AG10803 (cell line): ENCODE measurements at regions not wholly inside any gene's neighbourhood (a gene's known extent, or its start where the extent isn't known, plus 50 kb on each side); places are given as distances from the start of the nearest gene placed in this dataset.
"Not testable (repeated sequence)": the region's sequence is repeated elsewhere in the genome, so short reads cannot be mapped to it uniquely, and the experiment has no call there.

ENCODE experiments used
- DNase-seq: peaks from one replicate; pipeline ENCODE4 v3.0.0; 2010; ENCODE audit warnings: low read depth
- H3K4me3 ChIP-seq: 2 replicates; pipeline ENCODE4 v1.5.1; 2011; ENCODE audit warnings: mild to moderate bottlenecking, low read length, control low read depth
- CTCF ChIP-seq: conservative IDR thresholded peaks from 2 replicates; pipeline ENCODE4 v1.5.1; 2011; ENCODE audit warnings: mild to moderate bottlenecking, low read length, control low read depth, inconsistent platforms

GRCh38 chr10:65235266-65235665 lies 1690.6 kb upstream of the LRRTM3 start:
- H3K4me3 ChIP-seq: no peak overlapping the region
- DNase-seq: no peak
- TF ChIP-seq CTCF: no peak

GRCh38 chr10:65235846-65236245 lies 1690.0 kb upstream of the LRRTM3 start:
- no peak for TF ChIP-seq CTCF
- no peak overlapping the region for H3K4me3 ChIP-seq
- no peak for DNase-seq

DNA sequence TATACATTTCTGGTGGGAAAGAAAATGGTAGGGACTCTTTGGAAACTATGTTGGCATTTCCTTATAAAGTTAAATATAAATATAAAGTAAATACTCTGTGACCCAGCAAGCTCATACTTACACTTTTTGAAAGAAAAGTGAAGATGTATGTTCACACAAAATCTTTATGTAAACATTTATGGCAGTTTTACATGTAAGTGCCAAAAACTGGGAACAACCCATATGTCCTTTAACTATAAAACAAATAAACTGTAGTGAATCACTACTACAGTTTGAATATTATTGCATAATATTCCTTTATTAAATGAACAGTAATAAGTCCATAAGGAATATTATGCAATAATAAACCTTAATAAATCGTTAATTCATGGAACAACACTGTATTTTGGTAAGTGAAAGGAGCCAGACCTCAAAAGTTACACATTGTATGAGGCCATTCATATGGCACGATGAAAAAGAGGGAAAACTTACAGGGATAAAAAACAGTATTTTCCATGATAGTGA lies 1660.3 kb upstream of the LRRTM3 start:
- H3K4me3 ChIP-seq: no peak overlapping the region
- no peak for DNase-seq
- no peak for TF ChIP-seq CTCF

- DNase-seq, H3K4me3 ChIP-seq: not testable (repeated sequence)
Measured at GRCh38 chr10:65269551-65269950, 1656.3 kb upstream of the LRRTM3 start.

GRCh38 chr10:65270969-65271368 lies 1654.9 kb upstream of the LRRTM3 start:
- DNase-seq: no peak
- H3K4me3 ChIP-seq: no peak overlapping the region
- TF ChIP-seq CTCF: no peak

DNA sequence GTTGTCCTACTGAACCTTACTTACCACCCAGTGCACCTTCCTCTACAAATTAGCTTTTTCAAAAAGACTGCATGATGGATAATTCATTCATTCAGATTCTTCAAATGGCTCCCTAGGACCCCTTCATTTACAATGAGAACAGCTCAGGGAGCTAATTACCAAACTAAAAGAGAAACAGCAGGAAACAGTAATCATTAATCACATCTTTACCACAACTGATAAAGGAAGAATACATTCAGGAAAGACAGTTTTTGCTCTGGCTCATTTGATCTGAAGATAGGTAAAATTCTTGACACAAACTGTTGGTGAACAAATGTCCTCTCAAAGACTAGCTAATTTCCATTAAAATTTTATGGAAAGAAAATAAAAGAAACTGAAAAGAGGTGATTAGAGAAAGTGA lies 1652.7 kb upstream of the LRRTM3 start:
- TF ChIP-seq CTCF: no peak
- H3K4me3 ChIP-seq: no peak overlapping the region
- DNase-seq: no peak

GRCh38 chr10:65275296-65275695 lies 1650.5 kb upstream of the LRRTM3 start:
- no peak for TF ChIP-seq CTCF

DNA sequence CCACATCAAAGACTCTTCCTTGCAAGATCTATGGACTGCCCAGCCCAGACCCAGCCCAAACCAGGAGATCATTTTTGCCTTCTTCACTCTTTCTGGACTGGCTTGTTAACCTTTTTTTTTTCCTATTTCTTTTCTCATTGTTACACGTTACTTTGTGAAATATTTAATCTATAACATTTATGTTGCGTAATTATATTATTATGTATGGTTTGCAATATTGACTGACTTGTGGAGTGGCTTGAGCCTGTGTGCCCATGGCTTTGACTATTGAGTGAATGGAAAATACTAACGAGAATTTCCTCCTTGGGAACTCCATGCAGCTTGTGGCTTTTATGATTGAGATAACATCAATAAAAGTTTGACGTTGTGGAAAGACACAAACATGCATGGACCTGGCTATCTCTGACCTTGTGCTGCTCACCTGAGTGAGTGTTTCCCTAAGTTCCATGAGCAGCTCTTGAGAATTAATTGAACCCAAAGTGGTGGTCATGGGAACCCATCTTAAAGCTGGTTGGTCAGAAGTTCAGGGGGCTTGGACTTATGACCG lies 1641.3 kb upstream of the LRRTM3 start:
- no peak for TF ChIP-seq CTCF
- DNase-seq: no peak
- no peak overlapping the region for H3K4me3 ChIP-seq

More at GRCh38 chr10:65275296-65275695, 1650.5 kb upstream of the LRRTM3 start:
- no peak overlapping the region for H3K4me3 ChIP-seq
- no peak for DNase-seq

- not testable (repeated sequence) for DNase-seq, H3K4me3 ChIP-seq
Measured at GRCh38 chr10:65285726-65286125, 1640.1 kb upstream of the LRRTM3 start.
